HEK293 (cell line): ENCODE measurements at regions not wholly inside any gene's neighbourhood (a gene's known extent, or its start where the extent isn't known, plus 50 kb on each side); places are given as distances from the start of the nearest gene placed in this dataset.

Experiments
- CTCF ChIA-PET: fragments of 350-600 bp; formaldehyde crosslinking; extraction: SDS; loops from one replicate; lab custom pipeline; 2021; ENCODE audit warnings: antibody characterized with exemption; lab: Yijun Ruan, JAX
- POLR2A ChIA-PET: fragments of 300-600 bp; formaldehyde crosslinking; extraction: SDS; loops from one replicate; lab custom pipeline; 2020; ENCODE audit warnings: antibody characterized with exemption, inconsistent platforms; lab: Yijun Ruan, JAX
- H3K27ac ChIP-seq: fragments of 200-500 bp; sonication (Bioruptor generic); 2 replicates; pipeline ENCODE4 v1.5.1; 2014; ENCODE audit warnings: low read depth, low read length, control low read depth, inconsistent platforms; ENCODE audit errors: extremely low read depth
- H3K36me3 ChIP-seq, 2 experiments: fragments of 200-500 bp in 1 of 2; sonication (Bioruptor generic) in 1 of 2; 1 replicate in 1 of 2; 2 replicates in 1 of 2; pipeline ENCODE4 v1.5.1; 2014 to 2017; ENCODE audit warnings: inconsistent platforms in 2 of 2, low read length in 2 of 2; ENCODE audit not compliant: control insufficient read depth in 2 of 2, insufficient read depth in 1 of 2
- H3K4me1 ChIP-seq: fragments of 200-500 bp; sonication (Bioruptor generic); 2 replicates; pipeline ENCODE4 v1.5.1; 2014; ENCODE audit warnings: mild to moderate bottlenecking, low read length, inconsistent platforms; ENCODE audit not compliant: control insufficient read depth, insufficient read depth
- H3K4me3 ChIP-seq: 2 replicates; pipeline ENCODE4 v1.5.1; 2011; ENCODE audit warnings: low read depth, mild to moderate bottlenecking, control low read depth, low read length, moderate library complexity
- H3K9me3 ChIP-seq: fragments of 200-500 bp; sonication (Bioruptor generic); 2 replicates; pipeline ENCODE4 v1.5.1; 2014; ENCODE audit warnings: low read depth, low read length, inconsistent platforms; ENCODE audit not compliant: control insufficient read depth, insufficient read depth
- FEZF1 ChIP-seq: fragments of 450-650 bp; formaldehyde crosslinking; IDR thresholded peaks from 2 replicates; pipeline ENCODE4 v1.5.1; 2016; ENCODE audit warnings: missing biosample characterization, missing genetic modification characterization
- GLIS2 ChIP-seq: fragments of 450-650 bp; formaldehyde crosslinking; IDR thresholded peaks from 2 replicates; pipeline ENCODE4 v1.5.1; 2016; ENCODE audit warnings: missing biosample characterization, missing genetic modification characterization
- OVOL3 ChIP-seq: fragments of 450-650 bp; formaldehyde crosslinking; IDR thresholded peaks from 2 replicates; pipeline ENCODE4 v1.5.1; 2016; ENCODE audit warnings: missing biosample characterization, missing genetic modification characterization
- REPIN1 ChIP-seq: fragments of 450-650 bp; formaldehyde crosslinking; IDR thresholded peaks from 2 replicates; pipeline ENCODE4 v1.5.1; 2017; ENCODE audit warnings: missing biosample characterization, missing genetic modification characterization, low read depth
- SETDB1 ChIP-seq: IDR thresholded peaks from one replicate; pipeline ENCODE4 v1.6.1; 2017; ENCODE audit warnings: mild to moderate bottlenecking, low read length, moderate library complexity, mixed read lengths; ENCODE audit not compliant: insufficient read length
- SP2 ChIP-seq: fragments of 450-650 bp; formaldehyde crosslinking; IDR thresholded peaks from 2 replicates; pipeline ENCODE4 v1.5.1; 2016; ENCODE audit warnings: missing biosample characterization, missing genetic modification characterization
- TRIM28 ChIP-seq: IDR thresholded peaks from 2 replicates; pipeline ENCODE4 v1.6.1; 2011; ENCODE audit warnings: low read length, control low read depth, borderline replicate concordance
- WT1 ChIP-seq: fragments of 450-650 bp; formaldehyde crosslinking; IDR thresholded peaks from 2 replicates; pipeline ENCODE4 v1.5.1; 2016; ENCODE audit warnings: missing biosample characterization, missing genetic modification characterization
- ZBTB1 ChIP-seq: fragments of 450-650 bp; formaldehyde crosslinking; IDR thresholded peaks from 2 replicates; pipeline ENCODE4 v1.5.1; 2016; ENCODE audit warnings: missing biosample characterization, missing genetic modification characterization
- ZFHX2 ChIP-seq: fragments of 450-650 bp; formaldehyde crosslinking; conservative IDR thresholded peaks from 2 replicates; pipeline ENCODE4 v1.5.1; 2016; ENCODE audit warnings: missing biosample characterization, missing genetic modification characterization
- ZIC2 ChIP-seq: fragments of 450-650 bp; formaldehyde crosslinking; IDR thresholded peaks from 2 replicates; pipeline ENCODE4 v1.5.1; 2016; ENCODE audit warnings: missing biosample characterization, missing genetic modification characterization
- ZNF133 ChIP-seq: fragments of 450-650 bp; formaldehyde crosslinking; IDR thresholded peaks from 2 replicates; pipeline ENCODE4 v1.5.1; 2016; ENCODE audit warnings: missing biosample characterization, missing genetic modification characterization
- ZNF146 ChIP-seq: fragments of 450-650 bp; formaldehyde crosslinking; IDR thresholded peaks from 2 replicates; pipeline ENCODE4 v1.5.1; 2016; ENCODE audit warnings: missing biosample characterization, missing genetic modification characterization
- ZNF324 ChIP-seq: fragments of 450-650 bp; formaldehyde crosslinking; IDR thresholded peaks from 2 replicates; pipeline ENCODE4 v1.5.1; 2016; ENCODE audit warnings: missing biosample characterization, missing genetic modification characterization
- ZNF391 ChIP-seq: fragments of 450-650 bp; formaldehyde crosslinking; IDR thresholded peaks from 2 replicates; pipeline ENCODE4 v1.5.1; 2016; ENCODE audit warnings: low read depth, missing biosample characterization, missing genetic modification characterization, borderline replicate concordance
- ZNF664 ChIP-seq: fragments of 450-650 bp; formaldehyde crosslinking; IDR thresholded peaks from 2 replicates; pipeline ENCODE4 v1.5.1; 2016; ENCODE audit warnings: missing biosample characterization, missing genetic modification characterization
- ZNF670 ChIP-seq: fragments of 450-650 bp; formaldehyde crosslinking; IDR thresholded peaks from 2 replicates; pipeline ENCODE4 v1.5.1; 2016; ENCODE audit warnings: missing biosample characterization, missing genetic modification characterization, low read depth
- ZNF707 ChIP-seq: fragments of 450-650 bp; formaldehyde crosslinking; IDR thresholded peaks from 2 replicates; pipeline ENCODE4 v1.5.1; 2016; ENCODE audit warnings: missing biosample characterization, missing genetic modification characterization
- ZNF76 ChIP-seq: fragments of 450-650 bp; formaldehyde crosslinking; IDR thresholded peaks from 2 replicates; pipeline ENCODE4; 2016; ENCODE audit warnings: low read depth, missing biosample characterization, missing genetic modification characterization, borderline replicate concordance
- ZNF776 ChIP-seq: fragments of 450-650 bp; formaldehyde crosslinking; IDR thresholded peaks from 2 replicates; pipeline ENCODE4 v1.5.0; 2017; ENCODE audit warnings: missing biosample characterization, missing genetic modification characterization, borderline replicate concordance
- ZSCAN16 ChIP-seq: fragments of 450-650 bp; formaldehyde crosslinking; IDR thresholded peaks from 2 replicates; pipeline ENCODE4 v1.5.1; 2016; ENCODE audit warnings: missing biosample characterization, missing genetic modification characterization
- TF ChIP-seq, protein P1 (sequence below): fragments of 450-650 bp; formaldehyde crosslinking; IDR thresholded peaks from 2 replicates; pipeline ENCODE4 v1.5.1; 2017; ENCODE audit warnings: missing biosample characterization, missing genetic modification characterization
- TF ChIP-seq, protein P2 (sequence below): fragments of 450-650 bp; formaldehyde crosslinking; IDR thresholded peaks from 2 replicates; pipeline ENCODE4 v1.5.1; 2016; ENCODE audit warnings: missing biosample characterization, missing genetic modification characterization
- TF ChIP-seq, protein P3 (sequence below): fragments of 450-650 bp; formaldehyde crosslinking; IDR thresholded peaks from 2 replicates; pipeline ENCODE4 v1.5.1; 2016; ENCODE audit warnings: missing biosample characterization, missing genetic modification characterization
- TF ChIP-seq, protein P4 (sequence below): fragments of 450-650 bp; formaldehyde crosslinking; IDR thresholded peaks from 2 replicates; pipeline ENCODE4 v1.5.1; 2017; ENCODE audit warnings: missing biosample characterization, mild to moderate bottlenecking, missing genetic modification characterization, moderate library complexity
- TF ChIP-seq, protein P5 (sequence below): fragments of 450-650 bp; formaldehyde crosslinking; IDR thresholded peaks from 2 replicates; pipeline ENCODE4 v1.5.1; 2016; ENCODE audit warnings: missing biosample characterization, missing genetic modification characterization
- TF ChIP-seq, protein P6 (sequence below): fragments of 450-650 bp; formaldehyde crosslinking; IDR thresholded peaks from 2 replicates; pipeline ENCODE4 v1.5.1; 2016; ENCODE audit warnings: missing biosample characterization, missing genetic modification characterization
- TF ChIP-seq, protein P7 (sequence below): fragments of 450-650 bp; formaldehyde crosslinking; IDR thresholded peaks from 2 replicates; pipeline ENCODE4 v1.5.1; 2016; ENCODE audit warnings: missing biosample characterization, missing genetic modification characterization

DNA sequence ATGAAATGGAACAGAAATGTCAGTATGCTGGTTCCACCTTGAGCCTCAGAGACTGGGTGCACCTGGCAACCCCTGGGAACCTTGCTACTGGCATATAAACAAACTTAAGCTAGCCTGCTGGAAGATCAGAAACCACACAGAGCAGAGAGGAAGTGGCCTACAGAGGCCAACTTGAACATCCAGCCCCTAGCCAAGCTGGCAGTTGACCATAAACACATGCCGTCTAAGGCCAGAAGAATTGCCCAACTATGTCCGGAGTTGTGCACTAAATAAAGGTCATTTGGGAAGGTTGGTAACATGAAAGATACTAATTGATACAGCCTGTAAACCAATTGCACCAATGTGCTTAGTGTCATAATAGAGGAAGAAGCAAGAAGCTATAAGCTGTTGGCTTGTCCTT lies 266.6 kb upstream of the BTBD3 start:
- no peak overlapping the region for H3K4me3 ChIP-seq
- H3K9me3 ChIP-seq = no peaks in the 10 kb centered on the region
- TF ChIP-seq ZNF664 (tag by site-specific recombination) (no peak), WT1 (tag by site-specific recombination) (no peak), SETDB1 (no peak), SP2 (tag by site-specific recombination) (no peak), ZNF670 (no peak), ZNF146 (no peak), REPIN1 (tag by site-specific recombination) (no peak)
- TF ChIP-seq, protein P1, sequence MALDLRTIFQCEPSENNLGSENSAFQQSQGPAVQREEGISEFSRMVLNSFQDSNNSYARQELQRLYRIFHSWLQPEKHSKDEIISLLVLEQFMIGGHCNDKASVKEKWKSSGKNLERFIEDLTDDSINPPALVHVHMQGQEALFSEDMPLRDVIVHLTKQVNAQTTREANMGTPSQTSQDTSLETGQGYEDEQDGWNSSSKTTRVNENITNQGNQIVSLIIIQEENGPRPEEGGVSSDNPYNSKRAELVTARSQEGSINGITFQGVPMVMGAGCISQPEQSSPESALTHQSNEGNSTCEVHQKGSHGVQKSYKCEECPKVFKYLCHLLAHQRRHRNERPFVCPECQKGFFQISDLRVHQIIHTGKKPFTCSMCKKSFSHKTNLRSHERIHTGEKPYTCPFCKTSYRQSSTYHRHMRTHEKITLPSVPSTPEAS = no peak
- TF ChIP-seq, protein P2, sequence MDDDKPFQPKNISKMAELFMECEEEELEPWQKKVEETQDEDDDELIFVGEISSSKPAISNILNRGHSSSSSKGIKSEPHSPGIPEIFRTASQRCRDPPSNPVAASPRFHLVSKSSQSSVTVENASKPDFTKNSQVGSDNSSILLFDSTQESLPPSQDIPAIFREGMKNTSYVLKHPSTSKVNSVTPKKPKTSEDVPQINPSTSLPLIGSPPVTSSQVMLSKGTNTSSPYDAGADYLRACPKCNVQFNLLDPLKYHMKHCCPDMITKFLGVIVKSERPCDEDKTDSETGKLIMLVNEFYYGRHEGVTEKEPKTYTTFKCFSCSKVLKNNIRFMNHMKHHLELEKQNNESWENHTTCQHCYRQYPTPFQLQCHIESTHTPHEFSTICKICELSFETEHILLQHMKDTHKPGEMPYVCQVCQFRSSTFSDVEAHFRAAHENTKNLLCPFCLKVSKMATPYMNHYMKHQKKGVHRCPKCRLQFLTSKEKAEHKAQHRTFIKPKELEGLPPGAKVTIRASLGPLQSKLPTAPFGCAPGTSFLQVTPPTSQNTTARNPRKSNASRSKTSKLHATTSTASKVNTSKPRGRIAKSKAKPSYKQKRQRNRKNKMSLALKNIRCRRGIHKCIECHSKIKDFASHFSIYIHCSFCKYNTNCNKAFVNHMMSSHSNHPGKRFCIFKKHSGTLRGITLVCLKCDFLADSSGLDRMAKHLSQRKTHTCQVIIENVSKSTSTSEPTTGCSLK (tag by site-specific recombination) = no peak
- TF ChIP-seq, protein P3, sequence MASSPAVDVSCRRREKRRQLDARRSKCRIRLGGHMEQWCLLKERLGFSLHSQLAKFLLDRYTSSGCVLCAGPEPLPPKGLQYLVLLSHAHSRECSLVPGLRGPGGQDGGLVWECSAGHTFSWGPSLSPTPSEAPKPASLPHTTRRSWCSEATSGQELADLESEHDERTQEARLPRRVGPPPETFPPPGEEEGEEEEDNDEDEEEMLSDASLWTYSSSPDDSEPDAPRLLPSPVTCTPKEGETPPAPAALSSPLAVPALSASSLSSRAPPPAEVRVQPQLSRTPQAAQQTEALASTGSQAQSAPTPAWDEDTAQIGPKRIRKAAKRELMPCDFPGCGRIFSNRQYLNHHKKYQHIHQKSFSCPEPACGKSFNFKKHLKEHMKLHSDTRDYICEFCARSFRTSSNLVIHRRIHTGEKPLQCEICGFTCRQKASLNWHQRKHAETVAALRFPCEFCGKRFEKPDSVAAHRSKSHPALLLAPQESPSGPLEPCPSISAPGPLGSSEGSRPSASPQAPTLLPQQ (tag by site-specific recombination) = no peak
- TF ChIP-seq, protein P4, sequence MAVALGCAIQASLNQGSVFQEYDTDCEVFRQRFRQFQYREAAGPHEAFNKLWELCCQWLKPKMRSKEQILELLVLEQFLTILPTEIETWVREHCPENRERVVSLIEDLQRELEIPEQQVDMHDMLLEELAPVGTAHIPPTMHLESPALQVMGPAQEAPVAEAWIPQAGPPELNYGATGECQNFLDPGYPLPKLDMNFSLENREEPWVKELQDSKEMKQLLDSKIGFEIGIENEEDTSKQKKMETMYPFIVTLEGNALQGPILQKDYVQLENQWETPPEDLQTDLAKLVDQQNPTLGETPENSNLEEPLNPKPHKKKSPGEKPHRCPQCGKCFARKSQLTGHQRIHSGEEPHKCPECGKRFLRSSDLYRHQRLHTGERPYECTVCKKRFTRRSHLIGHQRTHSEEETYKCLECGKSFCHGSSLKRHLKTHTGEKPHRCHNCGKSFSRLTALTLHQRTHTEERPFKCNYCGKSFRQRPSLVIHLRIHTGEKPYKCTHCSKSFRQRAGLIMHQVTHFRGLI = no peak
- TF ChIP-seq, protein P5, sequence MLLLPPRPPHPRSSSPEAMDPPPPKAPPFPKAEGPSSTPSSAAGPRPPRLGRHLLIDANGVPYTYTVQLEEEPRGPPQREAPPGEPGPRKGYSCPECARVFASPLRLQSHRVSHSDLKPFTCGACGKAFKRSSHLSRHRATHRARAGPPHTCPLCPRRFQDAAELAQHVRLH (tag by site-specific recombination) = no peak
- H3K27ac ChIP-seq = no peak overlapping the region
- no peaks in the 10 kb centered on the region for H3K36me3 ChIP-seq
- no peaks in the 10 kb centered on the region for H3K4me1 ChIP-seq
- ChIA-PET POLR2A (no interaction called here), CTCF (no interaction called here)

DNA sequence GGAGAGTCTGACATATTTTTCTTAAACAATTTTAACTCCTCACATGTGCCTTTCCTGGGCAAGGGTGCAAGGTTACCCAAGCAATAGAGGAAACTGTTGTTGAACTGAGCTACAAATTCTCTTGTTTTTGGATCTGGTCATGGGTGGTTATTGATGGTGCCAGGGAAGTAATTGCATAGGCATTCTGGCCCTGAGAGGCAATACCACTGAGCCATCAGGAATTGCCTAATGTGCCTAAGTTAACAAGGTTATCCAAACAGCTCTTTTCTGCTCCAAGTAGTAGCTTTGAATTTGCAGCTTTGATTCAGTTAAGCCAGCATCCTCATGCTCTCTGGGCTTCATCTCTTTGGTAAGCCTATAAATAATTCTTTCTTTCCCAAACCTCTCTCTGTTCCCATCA lies 266.0 kb upstream of the BTBD3 start:
- Histone ChIP-seq H3K4me1 (no peaks in the 10 kb centered on the region), H3K36me3 (no peaks in the 10 kb centered on the region), H3K27ac (no peak overlapping the region), H3K4me3 (no peak overlapping the region), H3K9me3 (no peaks in the 10 kb centered on the region)
- CTCF ChIA-PET = no interaction called here
- POLR2A ChIA-PET = no interaction called here
- TF ChIP-seq GLIS2 (tag by site-specific recombination) = no peak
- TF ChIP-seq ZNF76 = no peak
- no peak for TF ChIP-seq OVOL3 (tag by site-specific recombination)
- TF ChIP-seq, protein P6, sequence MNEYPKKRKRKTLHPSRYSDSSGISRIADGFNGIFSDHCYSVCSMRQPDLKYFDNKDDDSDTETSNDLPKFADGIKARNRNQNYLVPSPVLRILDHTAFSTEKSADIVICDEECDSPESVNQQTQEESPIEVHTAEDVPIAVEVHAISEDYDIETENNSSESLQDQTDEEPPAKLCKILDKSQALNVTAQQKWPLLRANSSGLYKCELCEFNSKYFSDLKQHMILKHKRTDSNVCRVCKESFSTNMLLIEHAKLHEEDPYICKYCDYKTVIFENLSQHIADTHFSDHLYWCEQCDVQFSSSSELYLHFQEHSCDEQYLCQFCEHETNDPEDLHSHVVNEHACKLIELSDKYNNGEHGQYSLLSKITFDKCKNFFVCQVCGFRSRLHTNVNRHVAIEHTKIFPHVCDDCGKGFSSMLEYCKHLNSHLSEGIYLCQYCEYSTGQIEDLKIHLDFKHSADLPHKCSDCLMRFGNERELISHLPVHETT (tag by site-specific recombination) = no peak
- TF ChIP-seq, protein P7, sequence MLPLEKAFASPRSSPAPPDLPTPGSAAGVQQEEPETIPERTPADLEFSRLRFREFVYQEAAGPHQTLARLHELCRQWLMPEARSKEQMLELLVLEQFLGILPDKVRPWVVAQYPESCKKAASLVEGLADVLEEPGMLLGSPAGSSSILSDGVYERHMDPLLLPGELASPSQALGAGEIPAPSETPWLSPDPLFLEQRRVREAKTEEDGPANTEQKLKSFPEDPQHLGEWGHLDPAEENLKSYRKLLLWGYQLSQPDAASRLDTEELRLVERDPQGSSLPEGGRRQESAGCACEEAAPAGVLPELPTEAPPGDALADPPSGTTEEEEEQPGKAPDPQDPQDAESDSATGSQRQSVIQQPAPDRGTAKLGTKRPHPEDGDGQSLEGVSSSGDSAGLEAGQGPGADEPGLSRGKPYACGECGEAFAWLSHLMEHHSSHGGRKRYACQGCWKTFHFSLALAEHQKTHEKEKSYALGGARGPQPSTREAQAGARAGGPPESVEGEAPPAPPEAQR (tag by site-specific recombination) = no peak
- no peak for TF ChIP-seq ZNF146
- no peak for TF ChIP-seq ZSCAN16 (tag by site-specific recombination)
- no peak for TF ChIP-seq ZBTB1 (tag by site-specific recombination)
- TF ChIP-seq ZNF776 (tag by site-specific recombination) = no peak
- no peak for TF ChIP-seq ZNF391 (tag by site-specific recombination)
- TF ChIP-seq ZNF133 (tag by site-specific recombination) = no peak
- no peak for TF ChIP-seq ZIC2 (tag by site-specific recombination)
- no peak for TF ChIP-seq FEZF1
- no peak for TF ChIP-seq TRIM28
- no peak for TF ChIP-seq ZNF707 (tag by site-specific recombination)
- TF ChIP-seq ZNF324 (tag by site-specific recombination) = no peak
- TF ChIP-seq ZFHX2 = no peak
